ENCODE measurements at regions not wholly inside any gene's neighbourhood (a gene's known extent, or its start where the extent isn't known, plus 50 kb on each side); places are given as distances from the start of the nearest gene placed in this dataset.

DNA sequence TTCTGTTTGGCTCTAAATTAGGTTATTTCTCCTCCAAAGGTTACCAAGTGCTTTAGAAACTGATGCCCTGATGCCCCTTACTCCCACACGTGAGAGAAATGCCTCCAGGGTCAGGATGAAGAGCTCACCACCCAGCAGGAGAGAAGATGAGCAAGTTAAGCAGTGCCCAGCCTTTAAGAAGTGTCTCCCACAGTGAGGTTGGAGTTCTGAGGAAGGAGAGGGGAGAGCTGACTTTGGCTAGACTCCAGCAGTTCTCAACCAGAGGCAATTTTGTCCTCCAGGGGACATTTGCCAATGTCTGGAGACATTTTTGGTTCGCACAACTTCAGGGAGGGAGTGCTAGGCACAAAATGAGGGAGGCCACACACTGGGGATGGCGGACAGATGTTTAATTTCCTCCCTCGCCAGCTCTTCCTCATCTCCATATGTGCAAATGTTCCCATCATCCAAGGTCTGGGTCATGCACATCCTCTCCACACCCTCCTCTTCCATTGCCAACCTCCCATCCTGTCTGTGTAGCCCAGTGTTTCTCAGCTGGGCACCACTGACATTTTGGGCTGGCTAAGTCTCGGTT is 50.6 kb upstream of the SLC7A14 start:
- TF ChIP-seq, protein P1, sequence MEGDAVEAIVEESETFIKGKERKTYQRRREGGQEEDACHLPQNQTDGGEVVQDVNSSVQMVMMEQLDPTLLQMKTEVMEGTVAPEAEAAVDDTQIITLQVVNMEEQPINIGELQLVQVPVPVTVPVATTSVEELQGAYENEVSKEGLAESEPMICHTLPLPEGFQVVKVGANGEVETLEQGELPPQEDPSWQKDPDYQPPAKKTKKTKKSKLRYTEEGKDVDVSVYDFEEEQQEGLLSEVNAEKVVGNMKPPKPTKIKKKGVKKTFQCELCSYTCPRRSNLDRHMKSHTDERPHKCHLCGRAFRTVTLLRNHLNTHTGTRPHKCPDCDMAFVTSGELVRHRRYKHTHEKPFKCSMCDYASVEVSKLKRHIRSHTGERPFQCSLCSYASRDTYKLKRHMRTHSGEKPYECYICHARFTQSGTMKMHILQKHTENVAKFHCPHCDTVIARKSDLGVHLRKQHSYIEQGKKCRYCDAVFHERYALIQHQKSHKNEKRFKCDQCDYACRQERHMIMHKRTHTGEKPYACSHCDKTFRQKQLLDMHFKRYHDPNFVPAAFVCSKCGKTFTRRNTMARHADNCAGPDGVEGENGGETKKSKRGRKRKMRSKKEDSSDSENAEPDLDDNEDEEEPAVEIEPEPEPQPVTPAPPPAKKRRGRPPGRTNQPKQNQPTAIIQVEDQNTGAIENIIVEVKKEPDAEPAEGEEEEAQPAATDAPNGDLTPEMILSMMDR (IDR thresholded peaks at IDR 0.05; ENCODE audit: extremely low read depth, insufficient read depth, missing control alignments) = no peak
- in situ Hi-C loops (cut with MboI; ENCODE audit: low pct_unique_long_range_greater_than_20kb, low sequenced_read_pairs, unreplicated experiment) = no loop called here

More for the DNA sequence above, 50.6 kb upstream of the SLC7A14 start:
- DNase-seq (ENCODE audit: low spot score) = no peak
